A673 (cell line): ENCODE measurements at regions not wholly inside any gene's neighbourhood (a gene's known extent, or its start where the extent isn't known, plus 50 kb on each side); places are given as distances from the start of the nearest gene placed in this dataset.

Experiments used
- BruUV-seq: library from RNA; stranded (reverse); fragments of 400-500 nt; replicated peaks from 2 replicates; lab custom pipeline; 2021; lab: Mats Ljungman, UMichigan
- CTCF ChIA-PET: fragments of 300-600 bp; sonication (Branson Sonifier 250); formaldehyde crosslinking; loops from one replicate; lab custom pipeline; 2022; ENCODE audit warnings: antibody characterized with exemption; lab: Charles Lee
- POLR2A ChIA-PET: fragments of 300-600 bp; sonication (Branson Sonifier 250); formaldehyde crosslinking; loops from one replicate; lab custom pipeline; 2022; ENCODE audit warnings: antibody characterized with exemption; ENCODE audit not compliant: low non-redundant PET; lab: Charles Lee
- DNase-seq: peaks from one replicate; pipeline ENCODE4 v3.0.0-alpha.2; 2015; ENCODE audit warnings: low spot score
- H3K27ac ChIP-seq: fragments of 200-600 bp; sonication (generic); 2 replicates; pipeline ENCODE4 v1.5.1; 2016; ENCODE audit warnings: mixed run types, low read depth, mild to moderate bottlenecking, mixed read lengths, antibody characterized with exemption, low read length; ENCODE audit not compliant: poor library complexity, severe bottlenecking
- H3K27me3 ChIP-seq: fragments of 200-600 bp; sonication (generic); replicated peaks from 2 replicates; pipeline ENCODE4 v1.6.1; 2017; ENCODE audit warnings: mixed run types, low read depth, mild to moderate bottlenecking, mixed read lengths, antibody characterized with exemption, low read length; ENCODE audit not compliant: insufficient read depth, poor library complexity
- H3K36me3 ChIP-seq: fragments of 200-600 bp; sonication (generic); 2 replicates; pipeline ENCODE4 v1.6.1; 2016; ENCODE audit warnings: mixed run types, mild to moderate bottlenecking, mixed read lengths, antibody characterized with exemption, low read length; ENCODE audit not compliant: insufficient read depth, poor library complexity, severe bottlenecking
- H3K4me1 ChIP-seq: fragments of 200-600 bp; sonication (generic); 2 replicates; pipeline ENCODE4 v1.6.1; 2017; ENCODE audit warnings: mixed run types, mild to moderate bottlenecking, mixed read lengths, antibody characterized with exemption, low read length; ENCODE audit not compliant: insufficient read depth, poor library complexity, severe bottlenecking
- H3K4me3 ChIP-seq: fragments of 200-600 bp; sonication (generic); 2 replicates; pipeline ENCODE4 v1.5.1; 2016; ENCODE audit warnings: low read depth, mixed run types, mild to moderate bottlenecking, mixed read lengths, low read length; ENCODE audit not compliant: poor library complexity, severe bottlenecking
- H3K9me3 ChIP-seq: fragments of 200-600 bp; sonication (generic); 2 replicates; pipeline ENCODE4 v1.6.1; 2016; ENCODE audit warnings: mixed run types, low read depth, mild to moderate bottlenecking, mixed read lengths, antibody characterized with exemption, low read length; ENCODE audit not compliant: poor library complexity, severe bottlenecking
- EZH2 ChIP-seq: fragments of 200-600 bp; sonication (generic); IDR thresholded peaks from 2 replicates; pipeline ENCODE4 v1.6.1; 2017; ENCODE audit warnings: borderline replicate concordance, low read depth, mild to moderate bottlenecking, mixed read lengths, antibody characterized with exemption, low read length; ENCODE audit not compliant: poor library complexity, severe bottlenecking
- intact Hi-C: fragments of 100-400 bp; cut with micrococcal nuclease; formaldehyde crosslinking; loops from one replicate; pipeline ENCODE4 v1.10.0; 2022; ENCODE audit not compliant: unreplicated experiment
- TF ChIP-seq, protein P1 (sequence below): fragments of 300-800, 200-600 bp; sonication (generic); conservative IDR thresholded peaks from 2 replicates; pipeline ENCODE4 v1.5.1; 2017; ENCODE audit warnings: low read depth, mild to moderate bottlenecking, antibody characterized with exemption, low read length, moderate library complexity, mixed read lengths

DNA sequence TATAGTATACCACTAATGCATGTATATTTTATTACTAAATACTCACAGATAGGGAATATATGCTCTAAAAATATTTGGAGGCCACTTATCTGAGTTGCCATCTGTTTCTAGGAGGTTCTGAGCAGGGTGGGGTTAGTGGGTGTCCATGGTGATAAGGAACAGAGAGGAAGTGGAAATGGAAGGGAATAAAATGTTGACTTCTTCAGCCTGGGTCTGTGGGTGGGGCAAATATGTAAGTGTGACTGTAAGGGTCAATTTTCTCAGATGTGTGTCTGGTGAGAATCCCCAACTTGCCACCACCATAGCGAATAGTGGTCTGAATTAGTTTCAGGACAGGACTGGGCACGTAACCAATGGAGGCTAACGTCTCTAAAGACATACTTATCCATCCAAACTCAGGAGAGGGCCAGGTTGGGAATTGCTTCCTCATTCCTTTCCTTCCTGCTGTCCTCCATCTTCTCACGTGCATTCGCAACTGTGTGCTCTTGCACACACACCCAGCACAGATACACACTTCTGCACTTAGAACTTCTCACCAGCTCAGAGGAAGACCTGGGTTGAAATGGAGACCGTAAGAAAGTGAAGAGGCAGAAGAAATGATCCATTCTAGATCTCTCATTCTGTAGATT is 54.2 kb upstream of the GZMB start:
- CTCF ChIA-PET, result no interaction called here
- no peak for DNase-seq
- Histone ChIP-seq H3K27ac (no peak overlapping the region), H3K4me1 (no peaks in the 10 kb centered on the region), H3K27me3 (peaks cover 25% of the 10 kb centered on the region), H3K4me3 (no peak overlapping the region), H3K9me3 (no peaks in the 10 kb centered on the region), H3K36me3 (no peaks in the 10 kb centered on the region)
- no TSS peak for BruUV-seq
- TF ChIP-seq EZH2, result no peak
- TF ChIP-seq, protein P1, sequence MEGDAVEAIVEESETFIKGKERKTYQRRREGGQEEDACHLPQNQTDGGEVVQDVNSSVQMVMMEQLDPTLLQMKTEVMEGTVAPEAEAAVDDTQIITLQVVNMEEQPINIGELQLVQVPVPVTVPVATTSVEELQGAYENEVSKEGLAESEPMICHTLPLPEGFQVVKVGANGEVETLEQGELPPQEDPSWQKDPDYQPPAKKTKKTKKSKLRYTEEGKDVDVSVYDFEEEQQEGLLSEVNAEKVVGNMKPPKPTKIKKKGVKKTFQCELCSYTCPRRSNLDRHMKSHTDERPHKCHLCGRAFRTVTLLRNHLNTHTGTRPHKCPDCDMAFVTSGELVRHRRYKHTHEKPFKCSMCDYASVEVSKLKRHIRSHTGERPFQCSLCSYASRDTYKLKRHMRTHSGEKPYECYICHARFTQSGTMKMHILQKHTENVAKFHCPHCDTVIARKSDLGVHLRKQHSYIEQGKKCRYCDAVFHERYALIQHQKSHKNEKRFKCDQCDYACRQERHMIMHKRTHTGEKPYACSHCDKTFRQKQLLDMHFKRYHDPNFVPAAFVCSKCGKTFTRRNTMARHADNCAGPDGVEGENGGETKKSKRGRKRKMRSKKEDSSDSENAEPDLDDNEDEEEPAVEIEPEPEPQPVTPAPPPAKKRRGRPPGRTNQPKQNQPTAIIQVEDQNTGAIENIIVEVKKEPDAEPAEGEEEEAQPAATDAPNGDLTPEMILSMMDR, result no peak
- POLR2A ChIA-PET, result no interaction called here
- intact Hi-C loops, result no loop called here
